OCI-LY7 (cell line): ENCODE measurements at regions not wholly inside any gene's neighbourhood (a gene's known extent, or its start where the extent isn't known, plus 50 kb on each side); places are given as distances from the start of the nearest gene placed in this dataset.

Source experiments
- EZH2phosphoT487 ChIP-seq: fragments of 200-600 bp; sonication (generic); IDR thresholded peaks from 2 replicates; pipeline ENCODE4 v1.6.1; 2018; ENCODE audit warnings: low read depth, borderline replicate concordance, mild to moderate bottlenecking, mixed run types, antibody characterized with exemption, low read length, moderate library complexity, mixed read lengths
- TF ChIP-seq, protein P1 (sequence below): fragments of 200-600 bp; sonication (generic); conservative IDR thresholded peaks from 2 replicates; pipeline ENCODE4 v1.5.1; 2014; ENCODE audit warnings: mild to moderate bottlenecking, antibody characterized with exemption, low read length, moderate library complexity, mixed read lengths

DNA sequence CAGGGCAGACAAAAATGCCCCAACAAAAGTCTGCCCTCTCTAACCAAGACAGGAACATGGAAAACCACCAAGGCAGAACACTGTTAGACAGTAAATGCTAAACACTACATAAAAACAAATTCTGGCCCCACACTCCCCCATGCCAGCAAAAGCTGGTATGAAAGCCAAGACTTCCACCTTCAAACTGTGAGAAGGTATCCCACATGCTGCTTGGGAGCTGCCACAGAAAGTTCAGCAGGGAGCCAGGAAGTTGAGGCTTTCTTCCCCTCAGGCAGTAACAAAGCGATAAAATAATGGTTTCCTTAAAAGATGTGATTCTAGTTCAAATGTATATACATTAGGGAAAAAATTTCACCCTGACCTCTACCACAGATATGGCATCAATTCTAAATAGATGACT is 770.4 kb upstream of the NDST4 start:
- TF ChIP-seq, protein P1, sequence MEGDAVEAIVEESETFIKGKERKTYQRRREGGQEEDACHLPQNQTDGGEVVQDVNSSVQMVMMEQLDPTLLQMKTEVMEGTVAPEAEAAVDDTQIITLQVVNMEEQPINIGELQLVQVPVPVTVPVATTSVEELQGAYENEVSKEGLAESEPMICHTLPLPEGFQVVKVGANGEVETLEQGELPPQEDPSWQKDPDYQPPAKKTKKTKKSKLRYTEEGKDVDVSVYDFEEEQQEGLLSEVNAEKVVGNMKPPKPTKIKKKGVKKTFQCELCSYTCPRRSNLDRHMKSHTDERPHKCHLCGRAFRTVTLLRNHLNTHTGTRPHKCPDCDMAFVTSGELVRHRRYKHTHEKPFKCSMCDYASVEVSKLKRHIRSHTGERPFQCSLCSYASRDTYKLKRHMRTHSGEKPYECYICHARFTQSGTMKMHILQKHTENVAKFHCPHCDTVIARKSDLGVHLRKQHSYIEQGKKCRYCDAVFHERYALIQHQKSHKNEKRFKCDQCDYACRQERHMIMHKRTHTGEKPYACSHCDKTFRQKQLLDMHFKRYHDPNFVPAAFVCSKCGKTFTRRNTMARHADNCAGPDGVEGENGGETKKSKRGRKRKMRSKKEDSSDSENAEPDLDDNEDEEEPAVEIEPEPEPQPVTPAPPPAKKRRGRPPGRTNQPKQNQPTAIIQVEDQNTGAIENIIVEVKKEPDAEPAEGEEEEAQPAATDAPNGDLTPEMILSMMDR = no peak
- TF ChIP-seq EZH2phosphoT487 = no peak
